CD4-positive, alpha-beta T cell (primary cell): ENCODE measurements at regions not wholly inside any gene's neighbourhood (a gene's known extent, or its start where the extent isn't known, plus 50 kb on each side); places are given as distances from the start of the nearest gene placed in this dataset.

Experiments
- ATAC-seq: fragments of 200-7000 bp; cut with Tn5 transposase; one replicate; pipeline ENCODE4 v1.10.0; 2022; ENCODE audit warnings: mild to moderate bottlenecking; ENCODE audit not compliant: poor library complexity
- CTCF ChIA-PET: fragments of 350-600 bp; sonication (Branson Sonifier 250); formaldehyde crosslinking; loops from one replicate; lab custom pipeline; 2021; ENCODE audit warnings: antibody characterized with exemption, inconsistent platforms; lab: Charles Lee
- POLR2A ChIA-PET: fragments of 350-600 bp; sonication (Branson Sonifier 250); formaldehyde crosslinking; loops from one replicate; lab custom pipeline; 2021; ENCODE audit warnings: antibody characterized with exemption, inconsistent platforms; lab: Charles Lee
- DNase-seq, 14 experiments: peaks; one replicate each; pipeline ENCODE4 v3.0.0-alpha.2; 2013 to 2020; ENCODE audit warnings: mixed read lengths in 2 of 14
- H3K27ac ChIP-seq, 2 donors: one replicate each; pipeline versions ENCODE4 v1.5.1 to v1.7.0; 2013; ENCODE audit warnings: low read length in 2 of 2, low read depth in 1 of 2, mild to moderate bottlenecking in 1 of 2
- H3K27me3 ChIP-seq, 2 experiments: 1 replicate in 1 of 2; 2 replicates in 1 of 2; pipeline versions ENCODE4 v1.6.1 to v1.7.0; 2013; ENCODE audit warnings: low read length in 2 of 2, control low read depth in 1 of 2, mild to moderate bottlenecking in 1 of 2, moderate library complexity in 1 of 2; ENCODE audit not compliant: insufficient read depth in 2 of 2, control insufficient read depth in 1 of 2
- H3K36me3 ChIP-seq: one replicate; pipeline ENCODE4 v1.6.1; 2013; ENCODE audit warnings: low read length, control low read depth; ENCODE audit not compliant: insufficient read depth
- H3K4me1 ChIP-seq: one replicate; pipeline ENCODE4 v1.6.1; 2013; ENCODE audit warnings: low read length, control low read depth; ENCODE audit not compliant: insufficient read depth
- H3K4me3 ChIP-seq: one replicate; pipeline ENCODE4 v1.5.1; 2013; ENCODE audit warnings: mild to moderate bottlenecking, low read length, moderate library complexity
- H3K9me3 ChIP-seq, 2 experiments: 1 replicate in 1 of 2; 2 replicates in 1 of 2; pipeline versions ENCODE4 v1.6.1 to v1.7.0; 2013; ENCODE audit warnings: low read length in 2 of 2, mild to moderate bottlenecking in 2 of 2, control low read depth in 1 of 2, moderate library complexity in 1 of 2; ENCODE audit not compliant: control insufficient read depth in 1 of 2, insufficient read depth in 1 of 2
- H3K27ac Mint-ChIP-seq: one replicate; pipeline ENCODE4 v1.8.0; 2020; ENCODE audit warnings: mixed read lengths
- H3K27me3 Mint-ChIP-seq: one replicate; pipeline ENCODE4 v1.8.0; 2021; ENCODE audit warnings: mixed read lengths
- H3K36me3 Mint-ChIP-seq: one replicate; pipeline ENCODE4 v1.8.0; 2021; ENCODE audit warnings: low read depth, mixed read lengths
- H3K4me1 Mint-ChIP-seq: one replicate; pipeline ENCODE4 v1.8.0; 2021; ENCODE audit warnings: low read depth, mixed read lengths
- H3K4me3 Mint-ChIP-seq: one replicate; pipeline ENCODE4 v1.8.0; 2020; ENCODE audit warnings: mild to moderate bottlenecking, mixed read lengths
- H3K9me3 Mint-ChIP-seq: one replicate; pipeline ENCODE4 v1.8.0; 2020; ENCODE audit warnings: mixed read lengths
- CTCF ChIP-seq: fragments of 200-600 bp; IDR thresholded peaks from one replicate; pipeline ENCODE4 v1.8.0; 2022; ENCODE audit warnings: antibody characterized with exemption, mild to moderate bottlenecking
- intact Hi-C, 2 experiments: fragments of 100-400 bp; cut with DNase I in 1 of 2; cut with micrococcal nuclease in 1 of 2; formaldehyde crosslinking; loops; one replicate each; pipeline versions ENCODE4 v1.15.1 to v1.9.0; 2023 to 2025; cut with DNase I, micrococcal nuclease

- no peak for ATAC-seq
- no peaks in the 10 kb centered on the region for H3K4me1 Mint-ChIP-seq
- POLR2A ChIA-PET, result no interaction called here
- Histone ChIP-seq H3K27ac (no peak overlapping the region), H3K4me3 (no peak overlapping the region), H3K9me3 (peaks cover 0 to 13% of the 10 kb centered on the region in 2 experiments), H3K4me1 (no peaks in the 10 kb centered on the region), H3K36me3 (no peaks in the 10 kb centered on the region), H3K27me3 (peaks cover 0 to 4% of the 10 kb centered on the region in 2 experiments)
- CTCF ChIA-PET, result no interaction called here
- no peak for DNase-seq
- no peaks in the 10 kb centered on the region for H3K36me3 Mint-ChIP-seq
- no peak overlapping the region for H3K4me3 Mint-ChIP-seq
- H3K27me3 Mint-ChIP-seq, result peaks cover 22% of the 10 kb centered on the region
- no peaks in the 10 kb centered on the region for H3K9me3 Mint-ChIP-seq
- intact Hi-C loops, result no loop called here
- H3K27ac Mint-ChIP-seq, result no peak overlapping the region
- TF ChIP-seq CTCF, result no peak
Measured at GRCh38 chr17:79142375-79142774, 67.8 kb downstream of the ENGASE start.

GRCh38 chr17:79141578-79142355 lies 67.1 kb downstream of the ENGASE start:
- Histone ChIP-seq H3K27ac (no peak overlapping the region), H3K9me3 (peaks cover 0 to 13% of the 10 kb centered on the region in 2 experiments), H3K36me3 (no peaks in the 10 kb centered on the region), H3K27me3 (peaks cover 0 to 4% of the 10 kb centered on the region in 2 experiments), H3K4me3 (no peak overlapping the region), H3K4me1 (no peaks in the 10 kb centered on the region)
- no peak for ATAC-seq
- H3K9me3 Mint-ChIP-seq, result no peaks in the 10 kb centered on the region
- TF ChIP-seq CTCF, result no peak
- intact Hi-C loops, result no loop called here
- no peak overlapping the region for H3K4me3 Mint-ChIP-seq
- peaks cover 26% of the 10 kb centered on the region for H3K27me3 Mint-ChIP-seq
- no peaks in the 10 kb centered on the region for H3K4me1 Mint-ChIP-seq
- ChIA-PET POLR2A (no interaction called here), CTCF (no interaction called here)
- no peak for DNase-seq
- no peak overlapping the region for H3K27ac Mint-ChIP-seq
- H3K36me3 Mint-ChIP-seq, result no peaks in the 10 kb centered on the region

DNA sequence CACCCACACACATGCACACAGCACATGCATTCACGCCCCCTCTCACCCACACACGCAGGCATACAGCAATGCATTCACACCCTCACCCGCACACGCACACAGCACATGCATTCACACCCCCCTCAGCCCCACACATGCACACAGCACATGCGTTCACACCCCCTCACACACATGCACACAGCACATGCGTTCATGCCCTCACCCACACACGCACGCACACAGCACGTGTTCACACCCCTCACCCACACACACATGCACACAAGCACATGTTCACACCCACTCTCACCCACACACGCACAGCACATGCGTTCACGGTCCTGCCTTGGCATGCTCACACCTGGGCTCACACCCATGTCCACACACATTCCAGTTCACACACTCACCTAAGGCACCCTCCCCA lies 64.2 kb downstream of the ENGASE start:
- DNase-seq (no peak), ATAC-seq (no peak)
- no peaks in the 10 kb centered on the region for H3K4me1 ChIP-seq
- H3K4me3 Mint-ChIP-seq, result no peak overlapping the region
- H3K4me1 Mint-ChIP-seq, result no peaks in the 10 kb centered on the region
- no peaks in the 10 kb centered on the region for H3K36me3 Mint-ChIP-seq
- ChIA-PET CTCF (no interaction called here), POLR2A (no interaction called here)
- H3K4me3 ChIP-seq, result no peak overlapping the region
- peaks cover 34% of the 10 kb centered on the region for H3K27me3 Mint-ChIP-seq
- peaks cover 0 to 4% of the 10 kb centered on the region in 2 experiments for H3K27me3 ChIP-seq
- peaks cover 0 to 13% of the 10 kb centered on the region in 2 experiments for H3K9me3 ChIP-seq
- H3K27ac Mint-ChIP-seq, result no peak overlapping the region
- H3K36me3 ChIP-seq, result no peaks in the 10 kb centered on the region
- H3K9me3 Mint-ChIP-seq, result no peaks in the 10 kb centered on the region
- H3K27ac ChIP-seq, result no peak overlapping the region
- no peak for TF ChIP-seq CTCF
- intact Hi-C loops, result no loop called here
